Midbrain (tissue), 1 donor: ENCODE measurements at regions not wholly inside any gene's neighbourhood (a gene's known extent, or its start where the extent isn't known, plus 50 kb on each side); places are given as distances from the start of the nearest gene placed in this dataset.

Experiments
- DNase-seq: peaks from one replicate; lab custom pipeline; 2025; lab: John Stamatoyannopoulos, UW

- no peak for DNase-seq
Observed at GRCh38 chr2:236949089-236949905, 136.4 kb upstream of the COPS8 start.

GRCh38 chr2:236951830-236952475 is 133.7 kb upstream of the COPS8 start:
- no peak for DNase-seq

- DNase-seq, result no peak
Observed at GRCh38 chr2:236954641-236955040, 131.0 kb upstream of the COPS8 start.

GRCh38 chr2:236955521-236956030 is 130.1 kb upstream of the COPS8 start:
- no peak for DNase-seq

- no peak for DNase-seq
Observed at GRCh38 chr2:236956031-236956618, 129.6 kb upstream of the COPS8 start.

- DNase-seq, result no peak
Observed at GRCh38 chr2:236956641-236957040, 129.0 kb upstream of the COPS8 start.

- no peak for DNase-seq
Observed at GRCh38 chr2:236959036-236959435, 126.7 kb upstream of the COPS8 start.

- no peak for DNase-seq
Observed at GRCh38 chr2:236959876-236960275, 125.8 kb upstream of the COPS8 start.

GRCh38 chr2:236960531-236960930 is 125.2 kb upstream of the COPS8 start:
- no peak for DNase-seq

GRCh38 chr2:236962816-236963215 is 122.9 kb upstream of the COPS8 start:
- DNase-seq, result no peak

GRCh38 chr2:236963631-236964182 is 122.0 kb upstream of the COPS8 start:
- DNase-seq, result no peak

- DNase-seq, result no peak
Observed at GRCh38 chr2:236964291-236964690, 121.4 kb upstream of the COPS8 start.

GRCh38 chr2:236965021-236965840 is 120.5 kb upstream of the COPS8 start:
- no peak for DNase-seq

- DNase-seq, result no peak
Observed at GRCh38 chr2:236965841-236966096, 119.9 kb upstream of the COPS8 start.

- no peak for DNase-seq
Observed at GRCh38 chr2:236967499-236967783, 118.2 kb upstream of the COPS8 start.

GRCh38 chr2:236968101-236968879 is 117.4 kb upstream of the COPS8 start:
- no peak for DNase-seq

GRCh38 chr2:236968880-236969534 is 116.7 kb upstream of the COPS8 start:
- DNase-seq, result no peak

- DNase-seq, result no peak
Observed at GRCh38 chr2:236969767-236970655, 115.7 kb upstream of the COPS8 start.

GRCh38 chr2:236970656-236971010 is 115.1 kb upstream of the COPS8 start:
- no peak for DNase-seq
